ENCODE measurements at regions not wholly inside any gene's neighbourhood (a gene's known extent, or its start where the extent isn't known, plus 50 kb on each side); places are given as distances from the start of the nearest gene placed in this dataset.

- TF ChIP-seq POLR2A (IDR thresholded peaks at IDR 0.05), result no peak
- TF ChIP-seq CTCF (IDR thresholded peaks at IDR 0.05), result no peak
- TF ChIP-seq EP300 (IDR thresholded peaks at IDR 0.05), result no peak
- H3K4me3 ChIP-seq, result no peak overlapping the region
- no peak for DNase-seq (ENCODE audit: low spot score in 2 of 2)
- H3K27me3 ChIP-seq, result no peaks in the 10 kb centered on the region
- H3K27ac ChIP-seq, result no peak overlapping the region
- no peaks in the 10 kb centered on the region for H3K36me3 ChIP-seq
- no peaks in the 10 kb centered on the region for H3K9me3 ChIP-seq
- 71 to 77% methylated on average over 3 of the region's 3 CpGs for WGBS, 2 donors
- H3K4me1 ChIP-seq, result no peaks in the 10 kb centered on the region
These were observed 1619.0 kb downstream of the STIM2 start for GRCh38 chr4:28479666-28480065.

DNA sequence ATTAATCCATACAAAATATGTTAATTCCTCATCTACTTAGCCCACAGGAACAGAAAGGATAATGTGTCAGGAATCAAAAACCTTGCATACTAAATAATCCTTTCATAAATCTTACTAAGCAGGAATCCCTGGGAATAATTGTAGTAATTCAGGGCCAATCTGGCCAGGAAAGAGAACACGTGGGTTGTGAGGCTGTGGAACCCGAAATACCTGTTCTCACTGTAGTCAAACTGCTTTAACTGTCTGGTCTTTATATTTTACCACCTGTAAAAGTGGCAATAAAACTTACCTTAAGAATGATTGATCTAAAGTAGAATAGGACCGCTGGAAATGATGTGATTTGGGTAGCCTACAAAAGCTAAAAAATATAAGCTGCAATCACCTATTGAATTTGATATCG lies 1620.9 kb downstream of the STIM2 start:
- H3K9me3 ChIP-seq, result no peaks in the 10 kb centered on the region
- no peaks in the 10 kb centered on the region for H3K27me3 ChIP-seq
- WGBS, 2 donors, result 85 to 91% methylated on average over 4 of the region's 4 CpGs
- H3K27ac ChIP-seq, result no peak overlapping the region
- DNase-seq (ENCODE audit: low spot score in 2 of 2), result no peak
- TF ChIP-seq CTCF (IDR thresholded peaks at IDR 0.05) (no peak), EP300 (IDR thresholded peaks at IDR 0.05) (no peak), POLR2A (IDR thresholded peaks at IDR 0.05) (no peak)
- H3K36me3 ChIP-seq, result no peaks in the 10 kb centered on the region
- no peak overlapping the region for H3K4me3 ChIP-seq
- H3K4me1 ChIP-seq, result no peaks in the 10 kb centered on the region

GRCh38 chr4:28482580-28483270 lies 1622.1 kb downstream of the STIM2 start:
- Histone ChIP-seq H3K27ac (no peak overlapping the region), H3K4me1 (no peaks in the 10 kb centered on the region), H3K27me3 (no peaks in the 10 kb centered on the region), H3K36me3 (no peaks in the 10 kb centered on the region), H3K4me3 (no peak overlapping the region), H3K9me3 (no peaks in the 10 kb centered on the region)
- no peak for TF ChIP-seq EP300 (IDR thresholded peaks at IDR 0.05)
- no peak for TF ChIP-seq POLR2A (IDR thresholded peaks at IDR 0.05)
- no peak for TF ChIP-seq CTCF (IDR thresholded peaks at IDR 0.05)
- DNase-seq (ENCODE audit: low spot score in 2 of 2), result no peak
- 66 to 73% methylated on average over 7 of the region's 7 CpGs for WGBS, 2 donors

DNA sequence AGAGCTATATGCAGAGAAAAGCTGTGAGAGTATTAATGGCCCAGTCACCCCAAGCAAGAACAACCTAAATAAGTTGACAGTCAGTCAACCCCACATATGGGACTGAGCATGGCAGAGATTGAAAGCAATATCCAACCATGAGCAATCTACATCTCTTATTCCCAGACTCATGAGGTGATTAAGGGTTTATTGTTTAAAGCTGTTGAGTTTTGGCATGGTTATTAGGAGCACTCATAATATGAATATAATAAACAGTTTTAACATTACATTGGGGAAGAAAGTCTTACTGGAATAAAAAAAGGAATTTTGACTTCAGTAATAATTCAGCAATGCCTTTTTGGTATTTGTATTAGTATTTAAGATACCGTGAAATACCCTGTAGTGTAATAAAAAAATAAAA lies 1627.4 kb downstream of the STIM2 start:
- Histone ChIP-seq H3K4me3 (no peak overlapping the region), H3K36me3 (no peaks in the 10 kb centered on the region), H3K4me1 (no peaks in the 10 kb centered on the region), H3K27ac (no peak overlapping the region), H3K9me3 (no peaks in the 10 kb centered on the region), H3K27me3 (no peaks in the 10 kb centered on the region)
- no peak for DNase-seq (ENCODE audit: low spot score in 2 of 2)
- WGBS, 2 donors, result 67 to 75% methylated on average over 1 of the region's 1 CpG
- no peak for TF ChIP-seq POLR2A (IDR thresholded peaks at IDR 0.05)
- TF ChIP-seq CTCF (IDR thresholded peaks at IDR 0.05), result no peak
- TF ChIP-seq EP300 (IDR thresholded peaks at IDR 0.05), result no peak

DNA sequence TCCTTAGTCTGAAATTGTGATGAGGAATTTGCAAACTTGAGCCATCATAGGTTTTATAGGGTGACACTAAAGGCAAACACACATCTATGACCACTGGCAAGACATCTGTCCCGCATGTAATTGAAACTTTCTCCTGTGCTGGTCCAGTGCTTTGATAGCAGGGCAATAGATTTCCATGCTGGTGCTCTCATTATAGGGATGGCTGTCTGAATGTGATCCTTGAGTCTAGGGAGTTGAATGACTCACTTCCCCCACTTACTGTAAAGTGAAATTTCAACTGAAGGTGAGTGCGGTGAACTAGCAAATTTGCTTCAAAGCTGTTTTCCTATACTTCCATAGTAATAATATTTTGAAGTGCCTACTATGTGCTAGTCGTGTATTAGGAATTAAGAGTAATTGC lies 1630.0 kb downstream of the STIM2 start:
- H3K4me1 ChIP-seq, result no peaks in the 10 kb centered on the region
- H3K36me3 ChIP-seq, result no peaks in the 10 kb centered on the region
- no peak for TF ChIP-seq POLR2A (IDR thresholded peaks at IDR 0.05)
- no peak for TF ChIP-seq EP300 (IDR thresholded peaks at IDR 0.05)
- no peak for TF ChIP-seq CTCF (IDR thresholded peaks at IDR 0.05)
- no peaks in the 10 kb centered on the region for H3K27me3 ChIP-seq
- no peak overlapping the region for H3K4me3 ChIP-seq
- H3K27ac ChIP-seq, result no peak overlapping the region
- no peaks in the 10 kb centered on the region for H3K9me3 ChIP-seq
- no peak for DNase-seq (ENCODE audit: low spot score in 2 of 2)
- 81 to 83% methylated on average over 3 of the region's 3 CpGs for WGBS, 2 donors

All from tibial nerve (tissue), 4 donors.